ENCODE measurements at regions not wholly inside any gene's neighbourhood (a gene's known extent, or its start where the extent isn't known, plus 50 kb on each side); places are given as distances from the start of the nearest gene placed in this dataset.

DNA sequence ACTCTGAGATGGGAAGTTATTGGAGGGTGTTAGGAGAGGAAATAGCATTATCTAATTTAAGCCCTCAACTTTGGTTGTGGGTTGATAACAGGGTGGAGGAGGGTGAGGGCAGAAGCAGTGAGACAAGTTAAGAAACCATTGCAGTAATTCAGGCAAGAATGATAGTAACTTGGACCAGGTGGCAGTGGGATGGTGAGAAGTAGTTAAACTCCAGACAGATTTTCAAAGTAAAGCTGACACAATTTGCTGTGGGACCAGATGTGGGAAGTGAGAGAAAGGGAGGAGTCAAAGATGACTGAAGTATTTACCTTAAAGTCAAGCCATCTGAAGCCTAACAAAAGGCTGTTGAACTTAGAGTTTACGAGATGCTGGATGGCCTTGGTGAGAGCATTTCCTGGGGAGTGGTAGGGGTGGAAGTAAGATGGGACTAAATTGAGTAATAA, 163.2 kb upstream of the KLF7 start:
- ATAC-seq (peak; percentile 54), FAIRE-seq (peak; percentile 78)
- CTCF ChIA-PET, result interaction anchor here (0.6 to 1.6 kb wide), 8 partner anchors 10 to 255 kb away, joined by 3 to 9 read pairs (median 4); no protein-coding TSS in a partner anchor
- peak; percentile 80 for TF ChIP-seq SMAD5 (IDR thresholded peaks at IDR 0.05; ENCODE audit: low read depth)
- peak; percentile 46; the same call in 1 of the 2 replicates for TF ChIP-seq POLR2AphosphoS5 (IDR thresholded peaks at IDR 0.05; ENCODE audit: low read length)
- TF ChIP-seq BHLHE40 (IDR thresholded peaks at IDR 0.05; ENCODE audit: borderline replicate concordance in 1 of 2, low read depth in 2 of 2, low read length in 1 of 2), result peak in 1 of 2 experiments; percentile 3; a peak in 1 of 4 replicates
- TF ChIP-seq MEF2A (IDR thresholded peaks at IDR 0.05; ENCODE audit: insufficient read depth, low read depth, low read length), result peak; percentile 43; the same call in 1 of the 2 replicates
- peak; percentile 43; the same call in 1 of the 2 replicates for TF ChIP-seq NFIC (IDR thresholded peaks at IDR 0.05; ENCODE audit: low read depth, low read length)
- no peak; a peak in 1 of 4 replicates for TF ChIP-seq ETV6 (conservative IDR thresholded peaks at IDR 0.05 in 1 of 2, IDR thresholded peaks at IDR 0.05 in 1 of 2; ENCODE audit: borderline replicate concordance in 1 of 2, low read depth in 1 of 2)
- TF ChIP-seq ZNF24 (IDR thresholded peaks at IDR 0.05), result peak; percentile 96
- peak; percentile 16; the same call in 1 of the 2 replicates for TF ChIP-seq IKZF1 (conservative IDR thresholded peaks at IDR 0.05)
- TF ChIP-seq ZBED1 (IDR thresholded peaks at IDR 0.05; ENCODE audit: borderline replicate concordance), result peak; percentile 43; the same call in 1 of the 2 replicates
- peak; percentile 43 for TF ChIP-seq EED (IDR thresholded peaks at IDR 0.05; ENCODE audit: low read depth)
- peak; percentile 58; the same call in 1 of the 2 replicates for TF ChIP-seq DPF2 (IDR thresholded peaks at IDR 0.05)
- peak; percentile 67 for TF ChIP-seq RUNX3 (IDR thresholded peaks at IDR 0.05; ENCODE audit: low read length)
- no peak for TF ChIP-seq NFXL1 (IDR thresholded peaks at IDR 0.05; ENCODE audit: borderline replicate concordance)
- no peak for TF ChIP-seq ZNF207 (IDR thresholded peaks at IDR 0.05; ENCODE audit: borderline replicate concordance)
- TF ChIP-seq, protein P1, sequence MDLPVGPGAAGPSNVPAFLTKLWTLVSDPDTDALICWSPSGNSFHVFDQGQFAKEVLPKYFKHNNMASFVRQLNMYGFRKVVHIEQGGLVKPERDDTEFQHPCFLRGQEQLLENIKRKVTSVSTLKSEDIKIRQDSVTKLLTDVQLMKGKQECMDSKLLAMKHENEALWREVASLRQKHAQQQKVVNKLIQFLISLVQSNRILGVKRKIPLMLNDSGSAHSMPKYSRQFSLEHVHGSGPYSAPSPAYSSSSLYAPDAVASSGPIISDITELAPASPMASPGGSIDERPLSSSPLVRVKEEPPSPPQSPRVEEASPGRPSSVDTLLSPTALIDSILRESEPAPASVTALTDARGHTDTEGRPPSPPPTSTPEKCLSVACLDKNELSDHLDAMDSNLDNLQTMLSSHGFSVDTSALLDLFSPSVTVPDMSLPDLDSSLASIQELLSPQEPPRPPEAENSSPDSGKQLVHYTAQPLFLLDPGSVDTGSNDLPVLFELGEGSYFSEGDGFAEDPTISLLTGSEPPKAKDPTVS (IDR thresholded peaks at IDR 0.05; ENCODE audit: low read depth, low read length), result no peak
- TF ChIP-seq, protein P2, sequence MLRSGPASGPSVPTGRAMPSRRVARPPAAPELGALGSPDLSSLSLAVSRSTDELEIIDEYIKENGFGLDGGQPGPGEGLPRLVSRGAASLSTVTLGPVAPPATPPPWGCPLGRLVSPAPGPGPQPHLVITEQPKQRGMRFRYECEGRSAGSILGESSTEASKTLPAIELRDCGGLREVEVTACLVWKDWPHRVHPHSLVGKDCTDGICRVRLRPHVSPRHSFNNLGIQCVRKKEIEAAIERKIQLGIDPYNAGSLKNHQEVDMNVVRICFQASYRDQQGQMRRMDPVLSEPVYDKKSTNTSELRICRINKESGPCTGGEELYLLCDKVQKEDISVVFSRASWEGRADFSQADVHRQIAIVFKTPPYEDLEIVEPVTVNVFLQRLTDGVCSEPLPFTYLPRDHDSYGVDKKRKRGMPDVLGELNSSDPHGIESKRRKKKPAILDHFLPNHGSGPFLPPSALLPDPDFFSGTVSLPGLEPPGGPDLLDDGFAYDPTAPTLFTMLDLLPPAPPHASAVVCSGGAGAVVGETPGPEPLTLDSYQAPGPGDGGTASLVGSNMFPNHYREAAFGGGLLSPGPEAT (IDR thresholded peaks at IDR 0.05; ENCODE audit: low read depth), result peak; percentile 49; the same call in 1 of the 2 replicates
- peak; percentile 58 to 73 for TF ChIP-seq IKZF2 (IDR thresholded peaks at IDR 0.05)

More for the DNA sequence above, 163.2 kb upstream of the KLF7 start:
- peaks cover 55% of the 10 kb centered on the region for H3K4me1 ChIP-seq (ENCODE audit: control insufficient read depth, insufficient read depth, low read length)
- H3K9ac ChIP-seq (ENCODE audit: control insufficient read depth, insufficient read depth, low read length), result peak overlapping the region; percentile 67
- DNase-seq (ENCODE audit: low read depth, low spot score), result no peak
- no TSS peak for BruUV-seq (replicated peaks)
- H3K4me3 ChIP-seq, result peak overlapping the region; percentile 50; the same call in 1 of the 2 replicates
- no peaks in the 10 kb centered on the region for H3K27me3 ChIP-seq (replicated peaks in 1 of 2; ENCODE audit: control insufficient read depth in 2 of 2, insufficient read depth in 2 of 2, low read length in 1 of 2)
- SMC1A ChIA-PET (ENCODE audit: uncharacterized antibody, unreplicated experiment), result interaction anchor here (0.6 to 7.6 kb wide), 16 partner anchors 9 to 332 kb away, joined by 3 to 93 read pairs (median 3); no protein-coding TSS in a partner anchor
- RAD21 ChIA-PET (ENCODE audit: unreplicated experiment), result interaction anchor here (0.8 to 3.3 kb wide), 7 partner anchors 9 to 293 kb away, joined by 3 to 56 read pairs (median 4); partner anchors contain the start of gene KLF7
- H3K79me2 ChIP-seq (ENCODE audit: control insufficient read depth, insufficient read depth, low read length), result peaks cover 5% of the 10 kb centered on the region; the same call in 1 of the 2 replicates
- intact Hi-C loops (cut with micrococcal nuclease; ENCODE audit: unreplicated experiment), result no loop called here
- H3K27ac ChIP-seq (ENCODE audit: control insufficient read depth, insufficient read depth), result peak overlapping the region; percentile 98
- H3K36me3 ChIP-seq (ENCODE audit: control insufficient read depth in 2 of 2, insufficient read depth in 2 of 2, low read length in 1 of 2), result no peaks in the 10 kb centered on the region
- peak overlapping the region; percentile 84 for H3K4me2 ChIP-seq (ENCODE audit: control insufficient read depth, insufficient read depth)
- in situ Hi-C loops (cut with MboI), result loop anchor here (25.0 kb wide), 1 partner anchor 1617 kb away; no protein-coding TSS in a partner anchor
- POLR2A ChIA-PET, result interaction anchor here (0.5 to 1.8 kb wide), 7 partner anchors 10 to 202 kb away, joined by 3 to 8 read pairs (median 4); partner anchors contain the start of gene CREB1
- no peaks in the 10 kb centered on the region for H4K20me1 ChIP-seq (ENCODE audit: control insufficient read depth, insufficient read depth)
- peak overlapping the region; percentile 62 for H2AFZ ChIP-seq (ENCODE audit: control insufficient read depth, low read depth, low read length)
- WGBS (ENCODE audit: insufficient coverage, insufficient replicate concordance, low lambda C conversion rate, missing lambda C conversion rate), result 0% methylated on average over 1 of the region's 1 CpG
- H3K9me3 ChIP-seq (replicated peaks; ENCODE audit: control insufficient read depth, insufficient read depth, low read length), result no peaks in the 10 kb centered on the region

Data from GM12878 (cell line).